HG03097 (cell line): ENCODE measurements at regions not wholly inside any gene's neighbourhood (a gene's known extent, or its start where the extent isn't known, plus 50 kb on each side); places are given as distances from the start of the nearest gene placed in this dataset.

Source experiments
- ATAC-seq: cut with Tn5 transposase; IDR thresholded peaks from one replicate; pipeline ENCODE4 v1.9.1; 2021; ENCODE audit not compliant: unreplicated experiment, low FRiP score

- ATAC-seq: peak; percentile 76
Measured at GRCh38 chr2:180411661-180412060, 404.6 kb upstream of the CWC22 start.

GRCh38 chr2:180406687-180407086 lies 399.6 kb upstream of the CWC22 start:
- ATAC-seq: no peak

- no peak for ATAC-seq
Measured at GRCh38 chr2:180405520-180405919, 398.4 kb upstream of the CWC22 start.

- ATAC-seq: no peak
Measured at GRCh38 chr2:180394305-180394704, 387.2 kb upstream of the CWC22 start.

- no peak for ATAC-seq
Measured at GRCh38 chr2:180385601-180386201, 378.6 kb upstream of the CWC22 start.

- no peak for ATAC-seq
Measured at GRCh38 chr2:180376066-180376465, 369.0 kb upstream of the CWC22 start.

GRCh38 chr2:180374502-180375281 lies 367.6 kb upstream of the CWC22 start:
- no peak for ATAC-seq

GRCh38 chr2:180370511-180371205 lies 363.6 kb upstream of the CWC22 start:
- ATAC-seq: no peak

GRCh38 chr2:180368881-180369280 lies 361.8 kb upstream of the CWC22 start:
- ATAC-seq: no peak

GRCh38 chr2:180367815-180368214 lies 360.7 kb upstream of the CWC22 start:
- ATAC-seq: no peak

GRCh38 chr2:180366481-180366880 lies 359.4 kb upstream of the CWC22 start:
- ATAC-seq: no peak

- no peak for ATAC-seq
Measured at GRCh38 chr2:180364719-180365118, 357.6 kb upstream of the CWC22 start.

- no peak for ATAC-seq
Measured at GRCh38 chr2:180360283-180360618, 353.2 kb upstream of the CWC22 start.

GRCh38 chr2:180359522-180360282 lies 352.6 kb upstream of the CWC22 start:
- ATAC-seq: peak; percentile 97

- no peak for ATAC-seq
Measured at GRCh38 chr2:180358458-180358857, 351.4 kb upstream of the CWC22 start.

GRCh38 chr2:180356676-180357075 lies 349.6 kb upstream of the CWC22 start:
- no peak for ATAC-seq

GRCh38 chr2:180352620-180353019 lies 345.5 kb upstream of the CWC22 start:
- no peak for ATAC-seq

- ATAC-seq: no peak
Measured at GRCh38 chr2:180349809-180350208, 342.7 kb upstream of the CWC22 start.

- no peak for ATAC-seq
Measured at GRCh38 chr2:180343528-180344345, 336.6 kb upstream of the CWC22 start.

GRCh38 chr2:180337136-180337535 lies 330.0 kb upstream of the CWC22 start:
- no peak for ATAC-seq
